AG04449 (cell line): ENCODE measurements at regions not wholly inside any gene's neighbourhood (a gene's known extent, or its start where the extent isn't known, plus 50 kb on each side); places are given as distances from the start of the nearest gene placed in this dataset.

Experiments used
- CTCF ChIA-PET: fragments of 350-600 bp; formaldehyde crosslinking; extraction: SDS; loops from one replicate; lab custom pipeline; 2021; ENCODE audit warnings: antibody characterized with exemption; lab: Yijun Ruan, JAX
- POLR2A ChIA-PET: fragments of 400-600, 350-600 bp; formaldehyde crosslinking; extraction: SDS; loops from one replicate; lab custom pipeline; 2020; ENCODE audit warnings: antibody characterized with exemption, inconsistent platforms; lab: Yijun Ruan, JAX
- DNase-seq: peaks from one replicate; pipeline ENCODE4 v3.0.0-alpha.2; 2010; ENCODE audit warnings: low read depth, low spot score
- H3K4me3 ChIP-seq: 2 replicates; pipeline ENCODE4 v1.5.1; 2011; ENCODE audit warnings: low read depth, mild to moderate bottlenecking, control low read depth, low read length
- TF ChIP-seq, protein P1 (sequence below): IDR thresholded peaks from one replicate; pipeline ENCODE4 v1.5.1; 2011; ENCODE audit warnings: mild to moderate bottlenecking, moderate library complexity, low read length, control low read depth, inconsistent platforms; ENCODE audit not compliant: insufficient read depth; ENCODE audit errors: missing control alignments

DNA sequence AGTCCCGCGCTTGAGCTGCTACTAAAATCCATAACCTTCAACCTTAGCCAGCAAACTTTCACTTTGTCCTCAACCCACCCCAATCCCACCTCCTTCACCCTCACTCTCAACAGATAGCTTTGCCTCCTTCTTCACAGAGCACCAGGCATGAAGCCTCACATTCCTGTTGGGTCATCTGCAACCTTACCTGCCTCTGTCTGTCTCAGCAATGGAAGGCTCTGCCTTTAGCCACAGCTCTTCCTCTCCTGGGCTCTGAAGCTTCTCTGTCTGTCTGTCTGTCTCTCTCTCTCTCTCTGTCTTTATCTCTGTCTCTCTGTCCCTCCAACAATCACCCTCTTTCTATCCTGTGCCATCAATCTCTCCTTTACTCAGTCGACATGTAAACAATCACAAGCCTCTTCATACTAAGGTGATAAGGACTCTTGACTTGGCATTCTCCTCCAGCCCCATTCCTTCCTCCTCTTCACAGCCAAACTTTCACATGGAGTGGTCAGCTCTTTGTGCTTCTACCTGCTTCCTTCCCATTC is 220.8 kb downstream of the SPTSSA start:
- POLR2A ChIA-PET = no interaction called here
- CTCF ChIA-PET = interaction anchor here (0.6 to 2.0 kb wide), 2 partner anchors 12 to 254 kb away, joined by 3 to 10 read pairs; no protein-coding TSS in a partner anchor
- TF ChIP-seq, protein P1, sequence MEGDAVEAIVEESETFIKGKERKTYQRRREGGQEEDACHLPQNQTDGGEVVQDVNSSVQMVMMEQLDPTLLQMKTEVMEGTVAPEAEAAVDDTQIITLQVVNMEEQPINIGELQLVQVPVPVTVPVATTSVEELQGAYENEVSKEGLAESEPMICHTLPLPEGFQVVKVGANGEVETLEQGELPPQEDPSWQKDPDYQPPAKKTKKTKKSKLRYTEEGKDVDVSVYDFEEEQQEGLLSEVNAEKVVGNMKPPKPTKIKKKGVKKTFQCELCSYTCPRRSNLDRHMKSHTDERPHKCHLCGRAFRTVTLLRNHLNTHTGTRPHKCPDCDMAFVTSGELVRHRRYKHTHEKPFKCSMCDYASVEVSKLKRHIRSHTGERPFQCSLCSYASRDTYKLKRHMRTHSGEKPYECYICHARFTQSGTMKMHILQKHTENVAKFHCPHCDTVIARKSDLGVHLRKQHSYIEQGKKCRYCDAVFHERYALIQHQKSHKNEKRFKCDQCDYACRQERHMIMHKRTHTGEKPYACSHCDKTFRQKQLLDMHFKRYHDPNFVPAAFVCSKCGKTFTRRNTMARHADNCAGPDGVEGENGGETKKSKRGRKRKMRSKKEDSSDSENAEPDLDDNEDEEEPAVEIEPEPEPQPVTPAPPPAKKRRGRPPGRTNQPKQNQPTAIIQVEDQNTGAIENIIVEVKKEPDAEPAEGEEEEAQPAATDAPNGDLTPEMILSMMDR = no peak
- DNase-seq = no peak
- H3K4me3 ChIP-seq = no peak overlapping the region

DNA sequence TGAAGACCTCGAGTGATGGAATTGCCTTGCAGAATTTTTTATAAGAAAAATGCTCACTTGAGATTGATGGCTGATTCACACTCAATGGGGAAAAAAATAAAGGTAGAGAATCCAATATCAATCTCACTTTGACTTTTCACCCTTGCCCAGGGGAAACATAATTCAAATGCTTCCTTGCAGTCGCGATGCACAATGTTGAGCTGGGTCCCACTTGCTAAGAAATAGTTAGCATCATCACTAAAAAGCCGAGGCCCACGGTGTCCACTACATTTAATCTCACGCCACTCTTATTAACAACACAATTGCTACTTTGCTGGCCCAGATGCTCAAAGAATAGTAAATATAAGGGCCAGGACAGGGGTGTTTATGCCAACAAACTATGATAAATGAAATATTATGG is 223.4 kb downstream of the SPTSSA start:
- TF ChIP-seq, protein P1 = no peak
- DNase-seq = no peak
- no peak overlapping the region for H3K4me3 ChIP-seq
- POLR2A ChIA-PET = no interaction called here
- CTCF ChIA-PET = no interaction called here

DNA sequence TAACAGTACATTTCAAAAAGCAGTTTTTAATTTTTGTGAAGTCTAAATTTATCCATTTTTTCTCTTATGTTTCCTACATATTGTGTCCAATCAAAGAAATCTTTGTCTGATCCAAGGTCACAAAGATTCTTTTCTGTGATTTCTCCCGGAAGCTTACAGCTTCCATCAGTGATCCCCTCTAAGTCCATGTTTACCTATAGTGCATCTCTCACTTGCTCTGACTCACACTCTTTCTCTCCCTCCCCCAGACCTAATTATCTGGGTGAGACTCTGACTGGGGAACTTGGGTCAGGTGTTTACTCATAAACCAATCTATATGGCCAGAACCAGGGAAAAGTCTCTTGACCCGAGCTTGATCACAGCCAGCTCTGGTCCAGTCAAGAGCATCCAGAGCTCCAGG is 224.4 kb downstream of the SPTSSA start:
- H3K4me3 ChIP-seq = no peak overlapping the region
- ChIA-PET POLR2A (no interaction called here), CTCF (no interaction called here)
- DNase-seq = no peak
- TF ChIP-seq, protein P1 = no peak

DNA sequence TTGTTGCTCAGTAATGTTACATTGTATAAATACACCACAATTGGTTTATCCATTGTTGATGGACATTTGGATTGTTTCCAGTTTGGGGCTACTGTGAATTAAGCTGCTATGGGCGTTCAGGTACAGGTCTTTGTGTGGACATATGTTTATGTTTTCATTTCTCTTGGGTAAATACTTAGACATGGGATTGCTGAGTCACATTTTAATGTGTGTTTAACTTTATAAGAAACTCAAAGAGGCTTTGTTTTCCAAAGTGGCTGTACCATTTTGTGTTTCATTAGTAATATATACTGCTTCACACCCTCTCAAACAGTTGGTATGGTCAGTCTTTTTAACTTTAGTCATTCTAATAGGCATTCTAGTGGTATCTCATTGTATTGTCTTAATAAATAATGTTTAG is 225.0 kb downstream of the SPTSSA start:
- CTCF ChIA-PET = no interaction called here
- TF ChIP-seq, protein P1 = no peak
- no peak for DNase-seq
- no peak overlapping the region for H3K4me3 ChIP-seq
- POLR2A ChIA-PET = no interaction called here

DNA sequence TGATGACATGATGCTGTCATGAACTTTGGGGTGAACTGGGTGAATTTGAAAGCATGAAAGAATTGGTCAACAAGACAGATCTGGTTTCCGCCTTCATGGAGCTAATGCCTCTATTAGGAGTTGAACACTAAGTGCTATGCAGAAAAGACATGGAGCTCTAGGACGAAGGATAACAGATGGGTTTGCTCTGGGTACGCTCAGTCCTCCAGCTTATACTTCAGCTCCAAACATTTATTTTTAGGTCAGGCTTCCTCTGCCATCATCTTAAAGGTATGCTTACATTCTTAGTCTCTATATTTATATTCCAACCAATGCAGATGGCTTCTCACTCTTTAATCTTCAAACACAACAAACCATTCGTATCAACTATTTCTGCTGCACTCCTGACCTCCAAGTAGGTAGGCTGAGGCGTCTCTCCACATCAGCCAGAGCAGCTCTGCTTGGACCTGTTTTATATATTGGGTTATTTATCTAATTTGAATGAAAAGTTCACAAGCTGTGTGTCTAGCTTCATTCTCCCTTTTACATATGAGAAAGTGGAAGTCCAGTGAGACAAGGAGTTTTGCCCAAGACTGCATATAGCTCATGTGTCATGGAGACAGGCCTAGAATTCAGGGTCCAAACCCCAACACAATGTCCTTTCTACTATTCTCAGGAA is 226.3 kb downstream of the SPTSSA start:
- no peak overlapping the region for H3K4me3 ChIP-seq
- ChIA-PET POLR2A (no interaction called here), CTCF (no interaction called here)
- DNase-seq = no peak
- TF ChIP-seq, protein P1 = no peak

DNA sequence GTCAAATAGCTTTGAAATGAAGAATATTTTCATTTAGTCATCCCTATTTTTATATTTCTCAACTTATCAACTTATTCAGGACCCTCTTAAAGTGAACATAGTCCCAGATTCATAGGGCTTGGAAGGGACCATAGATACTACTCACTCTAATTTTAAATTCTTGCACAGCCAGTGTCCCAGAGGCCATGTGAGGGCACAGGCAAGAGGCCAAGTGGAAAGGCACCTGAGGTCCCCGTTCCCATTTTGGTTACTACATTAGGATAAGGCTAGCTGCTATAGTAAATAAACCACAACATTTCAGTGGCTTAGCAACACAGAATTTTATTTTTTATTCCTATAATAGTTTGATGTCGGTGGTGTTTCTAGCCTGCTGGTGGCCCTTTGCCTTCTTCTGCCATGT is 227.8 kb downstream of the SPTSSA start:
- no peak for DNase-seq
- TF ChIP-seq, protein P1 = no peak
- CTCF ChIA-PET = no interaction called here

More for the DNA sequence above, 227.8 kb downstream of the SPTSSA start:
- no peak overlapping the region for H3K4me3 ChIP-seq
- POLR2A ChIA-PET = no interaction called here
